Endodermal cell (in vitro differentiated cells): ENCODE measurements at regions not wholly inside any gene's neighbourhood (a gene's known extent, or its start where the extent isn't known, plus 50 kb on each side); places are given as distances from the start of the nearest gene placed in this dataset.
"Not testable (repeated sequence)": the region's sequence is repeated elsewhere in the genome, so short reads cannot be mapped to it uniquely, and the experiment has no call there.

ENCODE experiments used
- DNase-seq: peaks from one replicate; pipeline ENCODE4 v3.0.0-alpha.2; 2017
- H3K27ac ChIP-seq: 2 replicates; pipeline ENCODE4 v1.5.1; 2013; ENCODE audit warnings: mild to moderate bottlenecking, low read depth, low read length, moderate library complexity
- H3K27me3 ChIP-seq: 2 replicates; pipeline ENCODE4 v1.6.1; 2013; ENCODE audit warnings: mild to moderate bottlenecking, low read length, moderate library complexity; ENCODE audit not compliant: insufficient read depth, control insufficient read depth, poor library complexity, severe bottlenecking
- H3K36me3 ChIP-seq: 2 replicates; pipeline ENCODE4 v1.7.0; 2013; ENCODE audit warnings: mild to moderate bottlenecking, low read length, moderate library complexity; ENCODE audit not compliant: control insufficient read depth, insufficient read depth
- H3K4me1 ChIP-seq: one replicate; pipeline ENCODE4 v1.7.0; 2013; ENCODE audit warnings: low read length; ENCODE audit not compliant: control insufficient read depth, insufficient read depth
- H3K4me3 ChIP-seq: 2 replicates; pipeline ENCODE4 v1.5.1; 2013; ENCODE audit warnings: mild to moderate bottlenecking, low read length, moderate library complexity
- H3K9ac ChIP-seq: 2 replicates; pipeline ENCODE4 v1.6.1; 2013; ENCODE audit warnings: mild to moderate bottlenecking, low read length, moderate library complexity; ENCODE audit not compliant: poor library complexity, severe bottlenecking; ENCODE audit errors: extremely low read depth
- H3K9me3 ChIP-seq: 2 replicates; pipeline ENCODE4 v1.6.1; 2013; ENCODE audit warnings: mild to moderate bottlenecking, low read length, moderate library complexity; ENCODE audit not compliant: control insufficient read depth
- H3K27ac Mint-ChIP-seq: 2 replicates; pipeline ENCODE4 v1.8.0; 2020; ENCODE audit warnings: mixed read lengths
- H3K27me3 Mint-ChIP-seq: 2 replicates; pipeline ENCODE4 v1.8.0; 2021; ENCODE audit warnings: mild to moderate bottlenecking, mixed read lengths; ENCODE audit not compliant: insufficient read depth
- H3K36me3 Mint-ChIP-seq: 2 replicates; pipeline ENCODE4 v1.8.0; 2020; ENCODE audit warnings: low read depth, mixed read lengths
- H3K4me1 Mint-ChIP-seq: 2 replicates; pipeline ENCODE4 v1.8.0; 2020; ENCODE audit warnings: mixed read lengths
- H3K4me3 Mint-ChIP-seq: 2 replicates; pipeline ENCODE4 v1.8.0; 2020; ENCODE audit warnings: mild to moderate bottlenecking, moderate library complexity, mixed read lengths
- H3K9me3 Mint-ChIP-seq: 2 replicates; pipeline ENCODE4 v1.8.0; 2020; ENCODE audit warnings: mild to moderate bottlenecking, mixed read lengths
- WGBS, 2 experiments: methylation state at CpG; one replicate each; pipeline versions ENCODE4 v1.1.5 to v1.1.7; 2013; ENCODE audit warnings: missing lambda C conversion rate in 2 of 2, mixed read lengths in 1 of 2; ENCODE audit not compliant: insufficient coverage in 1 of 2, insufficient read length in 1 of 2; 5-methylcytosine and 5-hydroxymethylcytosine counted together
- TF ChIP-seq, protein P1 (sequence below): fragments of 200-600 bp; sonication (generic); conservative IDR thresholded peaks from 2 replicates; pipeline ENCODE4 v1.5.0; 2021; ENCODE audit warnings: antibody characterized with exemption, mild to moderate bottlenecking

DNA sequence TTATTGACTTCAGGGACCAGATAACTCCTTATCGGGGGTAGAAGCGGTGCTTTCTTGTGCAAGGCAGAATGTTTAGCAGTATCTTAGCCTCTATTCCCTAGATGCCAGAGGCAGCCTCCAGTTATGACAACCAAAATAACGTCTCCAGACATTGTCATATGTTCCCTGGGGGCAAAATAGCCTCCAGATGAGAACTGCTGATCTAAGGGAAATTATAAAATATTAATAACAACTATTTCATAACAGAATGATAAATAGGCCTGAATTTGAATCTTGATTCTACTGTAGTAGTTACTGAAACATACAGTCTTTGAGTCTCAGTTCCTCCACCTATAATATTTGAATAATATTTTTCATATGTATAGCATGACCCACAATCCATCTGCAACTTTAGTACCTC lies 1431.3 kb downstream of the ZPLD1 start:
- no peaks in the 10 kb centered on the region for H3K27me3 ChIP-seq
- TF ChIP-seq, protein P1, sequence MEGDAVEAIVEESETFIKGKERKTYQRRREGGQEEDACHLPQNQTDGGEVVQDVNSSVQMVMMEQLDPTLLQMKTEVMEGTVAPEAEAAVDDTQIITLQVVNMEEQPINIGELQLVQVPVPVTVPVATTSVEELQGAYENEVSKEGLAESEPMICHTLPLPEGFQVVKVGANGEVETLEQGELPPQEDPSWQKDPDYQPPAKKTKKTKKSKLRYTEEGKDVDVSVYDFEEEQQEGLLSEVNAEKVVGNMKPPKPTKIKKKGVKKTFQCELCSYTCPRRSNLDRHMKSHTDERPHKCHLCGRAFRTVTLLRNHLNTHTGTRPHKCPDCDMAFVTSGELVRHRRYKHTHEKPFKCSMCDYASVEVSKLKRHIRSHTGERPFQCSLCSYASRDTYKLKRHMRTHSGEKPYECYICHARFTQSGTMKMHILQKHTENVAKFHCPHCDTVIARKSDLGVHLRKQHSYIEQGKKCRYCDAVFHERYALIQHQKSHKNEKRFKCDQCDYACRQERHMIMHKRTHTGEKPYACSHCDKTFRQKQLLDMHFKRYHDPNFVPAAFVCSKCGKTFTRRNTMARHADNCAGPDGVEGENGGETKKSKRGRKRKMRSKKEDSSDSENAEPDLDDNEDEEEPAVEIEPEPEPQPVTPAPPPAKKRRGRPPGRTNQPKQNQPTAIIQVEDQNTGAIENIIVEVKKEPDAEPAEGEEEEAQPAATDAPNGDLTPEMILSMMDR = no peak
- Mint-ChIP-seq H3K27me3 (no peaks in the 10 kb centered on the region), H3K4me3 (no peak overlapping the region), H3K4me1 (no peaks in the 10 kb centered on the region), H3K27ac (no peak overlapping the region), H3K36me3 (no peaks in the 10 kb centered on the region), H3K9me3 (peaks cover 2% of the 10 kb centered on the region)
- no peak overlapping the region for H3K27ac ChIP-seq
- H3K9ac ChIP-seq = no peak overlapping the region
- no peak overlapping the region for H3K4me3 ChIP-seq
- 94 to 100% methylated on average over 2 to 3 of the region's 3 CpGs for WGBS, 2 experiments
- H3K9me3 ChIP-seq = no peaks in the 10 kb centered on the region
- DNase-seq = no peak
- H3K36me3 ChIP-seq = no peaks in the 10 kb centered on the region
- no peaks in the 10 kb centered on the region for H3K4me1 ChIP-seq

DNA sequence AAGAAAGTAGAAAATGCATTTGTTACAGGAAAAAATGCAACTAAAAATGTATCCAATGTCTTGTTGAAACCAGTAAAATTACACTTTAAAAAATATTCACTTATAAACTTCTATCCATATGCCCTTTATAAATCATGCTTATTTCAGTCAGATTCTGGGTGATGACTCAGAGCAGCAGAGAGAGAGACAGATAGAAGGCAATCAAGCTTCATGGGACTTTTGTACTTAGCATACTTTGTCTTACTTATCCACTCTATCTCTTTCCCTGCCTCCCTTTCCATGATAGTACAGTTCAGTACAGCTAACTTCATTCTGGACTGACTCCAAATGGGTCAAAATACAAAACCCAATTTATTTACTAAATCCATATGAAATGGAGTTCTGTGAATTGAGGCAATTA lies 1438.2 kb downstream of the ZPLD1 start:
- no peak for DNase-seq
- H3K4me3 ChIP-seq = no peak overlapping the region
- no peaks in the 10 kb centered on the region for H3K36me3 ChIP-seq
- H3K27me3 ChIP-seq = no peaks in the 10 kb centered on the region
- no peak overlapping the region for H3K9ac ChIP-seq
- no peak overlapping the region for H3K27ac ChIP-seq
- no peaks in the 10 kb centered on the region for H3K4me1 ChIP-seq
- TF ChIP-seq, protein P1 = no peak
- no peaks in the 10 kb centered on the region for H3K4me1 Mint-ChIP-seq
- no peaks in the 10 kb centered on the region for H3K36me3 Mint-ChIP-seq
- no peaks in the 10 kb centered on the region for H3K9me3 ChIP-seq
- H3K27ac Mint-ChIP-seq = no peak overlapping the region
- H3K27me3 Mint-ChIP-seq = no peaks in the 10 kb centered on the region
- no peaks in the 10 kb centered on the region for H3K9me3 Mint-ChIP-seq
- H3K4me3 Mint-ChIP-seq = no peak overlapping the region

DNA sequence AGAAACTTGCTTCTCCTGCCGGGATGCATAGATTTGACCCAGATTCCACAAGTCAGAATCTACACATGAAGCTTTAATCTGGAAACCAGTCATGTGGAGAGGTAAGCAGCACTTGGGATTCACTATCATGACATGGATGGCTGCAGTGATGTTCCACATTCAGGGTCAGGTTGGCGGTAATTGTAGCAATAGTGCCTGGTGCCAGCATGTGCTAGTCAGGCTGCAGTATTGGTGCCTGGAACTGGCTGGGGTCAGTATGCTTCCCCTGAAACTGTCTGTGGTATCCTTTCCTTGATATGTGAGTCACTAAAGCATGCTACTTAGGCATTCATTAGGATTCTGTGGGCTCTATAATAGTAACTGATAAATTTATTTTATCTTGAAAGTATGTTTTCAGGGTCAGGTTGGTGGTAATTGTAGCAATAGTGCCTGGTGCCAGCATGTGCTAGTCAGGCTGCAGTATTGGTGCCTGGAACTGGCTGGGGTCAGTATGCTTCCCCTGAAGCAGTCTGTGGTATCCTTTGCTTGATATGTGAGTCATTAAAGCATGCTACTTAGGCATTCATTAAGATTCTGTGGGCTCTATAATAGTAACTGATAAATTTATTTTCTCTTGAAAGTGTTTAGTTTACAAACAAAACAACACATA lies 1439.2 kb downstream of the ZPLD1 start:
- H3K27me3 ChIP-seq = no peaks in the 10 kb centered on the region
- Mint-ChIP-seq H3K9me3 (no peaks in the 10 kb centered on the region), H3K27me3 (no peaks in the 10 kb centered on the region), H3K4me3 (no peak overlapping the region), H3K27ac (no peak overlapping the region), H3K36me3 (no peaks in the 10 kb centered on the region), H3K4me1 (no peaks in the 10 kb centered on the region)
- H3K9ac ChIP-seq = no peak overlapping the region
- H3K4me1 ChIP-seq = no peaks in the 10 kb centered on the region
- H3K27ac ChIP-seq = no peak overlapping the region
- no peak for DNase-seq
- H3K4me3 ChIP-seq = no peak overlapping the region
- 93 to 100% methylated on average over 2 of the region's 2 CpGs for WGBS, 2 experiments
- H3K9me3 ChIP-seq = no peaks in the 10 kb centered on the region
- no peaks in the 10 kb centered on the region for H3K36me3 ChIP-seq
- TF ChIP-seq, protein P1 = no peak

DNA sequence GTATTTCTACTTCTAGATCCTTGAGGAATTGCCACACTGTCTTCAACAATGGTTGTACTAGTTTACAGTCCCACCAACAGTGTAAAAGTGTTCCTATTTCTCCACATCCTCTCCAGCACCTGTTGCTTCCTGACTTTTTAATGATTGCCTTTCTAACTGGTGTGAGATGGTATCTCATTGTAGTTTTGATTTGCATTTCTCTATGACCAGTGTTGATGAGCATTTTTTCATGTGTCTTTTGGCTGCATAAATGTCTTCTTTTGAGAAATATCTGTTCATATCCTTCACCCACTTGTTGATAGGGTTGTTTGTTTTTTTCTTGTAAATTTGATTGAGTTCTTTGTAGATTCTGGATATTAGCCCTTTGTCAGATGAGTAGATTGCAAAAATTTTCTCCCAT lies 1447.0 kb downstream of the ZPLD1 start:
- H3K36me3 Mint-ChIP-seq, H3K9me3 Mint-ChIP-seq: not testable (repeated sequence)

More for the DNA sequence above, 1447.0 kb downstream of the ZPLD1 start:
- not testable (repeated sequence) for H3K27ac Mint-ChIP-seq, H3K27ac ChIP-seq, DNase-seq, H3K4me1 ChIP-seq, H3K36me3 ChIP-seq, H3K4me3 Mint-ChIP-seq, H3K27me3 Mint-ChIP-seq, H3K9ac ChIP-seq, H3K4me1 Mint-ChIP-seq, H3K4me3 ChIP-seq, H3K27me3 ChIP-seq, H3K9me3 ChIP-seq
